KMS-11 (cell line): ENCODE measurements at regions not wholly inside any gene's neighbourhood (a gene's known extent, or its start where the extent isn't known, plus 50 kb on each side); places are given as distances from the start of the nearest gene placed in this dataset.

Experiments
- H2AFZ ChIP-seq: fragments of 200-600 bp; sonication (generic); 2 replicates; pipeline ENCODE4 v1.6.1; 2016; ENCODE audit warnings: antibody characterized with exemption, mixed run types, low read depth
- H3K27ac ChIP-seq: fragments of 200-600 bp; sonication (generic); 2 replicates; pipeline ENCODE4 v1.6.1; 2016; ENCODE audit warnings: mild to moderate bottlenecking, mixed run types
- H3K27me3 ChIP-seq: fragments of 200-600 bp; sonication (generic); 2 replicates; pipeline ENCODE4 v1.6.1; 2017; ENCODE audit warnings: mild to moderate bottlenecking, low read depth, mixed run types, moderate library complexity; ENCODE audit not compliant: insufficient read depth
- H3K36me3 ChIP-seq: fragments of 200-600 bp; sonication (generic); 2 replicates; pipeline ENCODE4 v1.6.1; 2017; ENCODE audit warnings: mild to moderate bottlenecking, mixed run types; ENCODE audit not compliant: insufficient read depth
- H3K4me1 ChIP-seq: fragments of 200-600 bp; sonication (generic); 2 replicates; pipeline ENCODE4 v1.6.1; 2016; ENCODE audit warnings: mild to moderate bottlenecking, low read depth, mixed run types; ENCODE audit not compliant: poor library complexity, severe bottlenecking
- H3K4me2 ChIP-seq: fragments of 200-600 bp; sonication (generic); 2 replicates; pipeline ENCODE4 v1.7.0; 2016; ENCODE audit warnings: mild to moderate bottlenecking, mixed run types
- H3K4me3 ChIP-seq: fragments of 200-600 bp; sonication (generic); IDR thresholded peaks from 2 replicates; pipeline ENCODE4 v1.6.1; 2017; ENCODE audit warnings: low read depth, low read length, mixed read lengths; ENCODE audit not compliant: insufficient read depth
- H3K79me2 ChIP-seq: fragments of 200-600 bp; sonication (generic); 2 replicates; pipeline ENCODE4 v1.6.1; 2016; ENCODE audit warnings: low read depth, mixed run types; ENCODE audit not compliant: insufficient read depth
- H3K9ac ChIP-seq: fragments of 200-600 bp; sonication (generic); 2 replicates; pipeline ENCODE4 v1.6.1; 2016; ENCODE audit warnings: mild to moderate bottlenecking, mixed run types
- H4K20me1 ChIP-seq: fragments of 200-600 bp; sonication (generic); 2 replicates; pipeline ENCODE4 v1.6.1; 2016; ENCODE audit warnings: mild to moderate bottlenecking, mixed run types; ENCODE audit not compliant: insufficient read depth
- TF ChIP-seq, protein P1 (sequence below): fragments of 200-600 bp; sonication (generic); conservative IDR thresholded peaks from 2 replicates; pipeline ENCODE4 v1.6.1; 2017; ENCODE audit warnings: low read depth, mild to moderate bottlenecking, antibody characterized with exemption, low read length, moderate library complexity, mixed read lengths

GRCh38 chr20:7571101-7571500 is 369.2 kb downstream of the HAO1 start:
- Histone ChIP-seq H3K27me3 (no peaks in the 10 kb centered on the region), H3K4me3 (no peak overlapping the region), H3K79me2 (no peaks in the 10 kb centered on the region), H3K36me3 (no peaks in the 10 kb centered on the region), H2AFZ (no peak overlapping the region), H3K4me1 (no peaks in the 10 kb centered on the region), H3K27ac (no peak overlapping the region), H4K20me1 (no peaks in the 10 kb centered on the region), H3K9ac (no peak overlapping the region), H3K4me2 (no peak overlapping the region)
- TF ChIP-seq, protein P1, sequence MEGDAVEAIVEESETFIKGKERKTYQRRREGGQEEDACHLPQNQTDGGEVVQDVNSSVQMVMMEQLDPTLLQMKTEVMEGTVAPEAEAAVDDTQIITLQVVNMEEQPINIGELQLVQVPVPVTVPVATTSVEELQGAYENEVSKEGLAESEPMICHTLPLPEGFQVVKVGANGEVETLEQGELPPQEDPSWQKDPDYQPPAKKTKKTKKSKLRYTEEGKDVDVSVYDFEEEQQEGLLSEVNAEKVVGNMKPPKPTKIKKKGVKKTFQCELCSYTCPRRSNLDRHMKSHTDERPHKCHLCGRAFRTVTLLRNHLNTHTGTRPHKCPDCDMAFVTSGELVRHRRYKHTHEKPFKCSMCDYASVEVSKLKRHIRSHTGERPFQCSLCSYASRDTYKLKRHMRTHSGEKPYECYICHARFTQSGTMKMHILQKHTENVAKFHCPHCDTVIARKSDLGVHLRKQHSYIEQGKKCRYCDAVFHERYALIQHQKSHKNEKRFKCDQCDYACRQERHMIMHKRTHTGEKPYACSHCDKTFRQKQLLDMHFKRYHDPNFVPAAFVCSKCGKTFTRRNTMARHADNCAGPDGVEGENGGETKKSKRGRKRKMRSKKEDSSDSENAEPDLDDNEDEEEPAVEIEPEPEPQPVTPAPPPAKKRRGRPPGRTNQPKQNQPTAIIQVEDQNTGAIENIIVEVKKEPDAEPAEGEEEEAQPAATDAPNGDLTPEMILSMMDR, result no peak

DNA sequence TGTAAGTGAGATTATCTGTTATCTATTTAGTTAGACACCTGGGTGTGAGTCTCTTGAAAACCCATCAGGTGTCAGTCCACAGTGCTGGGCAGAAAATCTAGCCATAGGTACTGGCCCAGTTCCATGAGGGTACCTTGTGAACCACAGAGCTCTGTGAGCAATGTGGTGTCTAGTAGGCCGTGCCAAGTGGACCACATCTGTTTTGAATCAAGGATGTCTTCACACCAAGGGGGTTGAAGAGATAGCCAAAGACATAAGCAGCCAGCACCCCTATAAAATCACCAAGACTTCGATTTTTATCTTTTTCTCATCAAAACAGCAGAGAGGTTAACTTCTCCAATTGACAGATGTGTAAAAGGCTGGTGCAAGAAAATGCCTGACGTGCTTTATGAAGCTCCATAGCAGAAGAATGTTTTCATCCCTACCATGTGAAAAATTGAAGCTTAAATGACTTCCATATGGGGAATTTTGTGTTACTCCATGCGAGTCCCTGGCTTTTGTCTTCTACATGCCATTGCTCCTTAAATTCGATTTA is 368.7 kb downstream of the HAO1 start:
- Histone ChIP-seq H4K20me1 (no peaks in the 10 kb centered on the region), H2AFZ (no peak overlapping the region), H3K27me3 (no peaks in the 10 kb centered on the region), H3K79me2 (no peaks in the 10 kb centered on the region), H3K4me2 (no peak overlapping the region), H3K36me3 (no peaks in the 10 kb centered on the region), H3K4me1 (no peaks in the 10 kb centered on the region), H3K9ac (no peak overlapping the region), H3K27ac (no peak overlapping the region), H3K4me3 (no peak overlapping the region)
- TF ChIP-seq, protein P1, result no peak

- Histone ChIP-seq H4K20me1 (no peaks in the 10 kb centered on the region), H3K4me3 (no peak overlapping the region), H2AFZ (no peak overlapping the region), H3K79me2 (no peaks in the 10 kb centered on the region), H3K36me3 (no peaks in the 10 kb centered on the region), H3K27me3 (no peaks in the 10 kb centered on the region), H3K27ac (no peak overlapping the region), H3K9ac (no peak overlapping the region), H3K4me2 (no peak overlapping the region), H3K4me1 (no peaks in the 10 kb centered on the region)
- TF ChIP-seq, protein P1, result no peak
Measured at GRCh38 chr20:7579888-7580287, 360.4 kb downstream of the HAO1 start.

DNA sequence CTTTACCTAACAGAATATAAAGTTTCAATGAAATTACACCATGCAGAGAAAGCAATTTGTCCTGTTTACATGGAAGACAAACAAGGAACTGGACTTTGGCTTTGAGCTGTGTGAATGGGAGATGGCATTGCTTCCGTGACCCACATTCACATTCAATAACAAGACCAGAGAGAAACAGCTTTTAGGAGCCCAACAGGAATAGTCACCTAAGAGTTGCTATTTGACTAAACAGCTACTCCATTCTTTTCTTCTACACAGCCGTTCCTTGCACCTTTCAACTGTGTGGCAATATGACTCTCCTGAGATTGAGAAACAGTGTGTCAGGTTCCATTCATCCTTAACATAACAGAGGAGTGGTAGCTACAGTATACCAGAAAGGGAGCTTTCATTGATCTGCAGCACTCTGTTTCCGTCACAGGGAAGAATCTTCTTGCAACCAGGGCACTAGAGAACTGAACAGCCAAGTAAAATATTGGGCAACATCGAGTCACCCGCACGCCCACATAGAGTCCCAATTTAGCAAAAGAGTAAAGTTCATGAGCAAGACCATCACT is 355.1 kb downstream of the HAO1 start:
- Histone ChIP-seq H3K36me3 (no peaks in the 10 kb centered on the region), H3K9ac (no peak overlapping the region), H3K27me3 (no peaks in the 10 kb centered on the region), H3K4me3 (no peak overlapping the region), H4K20me1 (no peaks in the 10 kb centered on the region), H3K79me2 (no peaks in the 10 kb centered on the region), H2AFZ (no peak overlapping the region), H3K4me1 (no peaks in the 10 kb centered on the region), H3K27ac (no peak overlapping the region), H3K4me2 (no peak overlapping the region)
- TF ChIP-seq, protein P1, result no peak
